ENCODE measurements at regions not wholly inside any gene's neighbourhood (a gene's known extent, or its start where the extent isn't known, plus 50 kb on each side); places are given as distances from the start of the nearest gene placed in this dataset.

DNA sequence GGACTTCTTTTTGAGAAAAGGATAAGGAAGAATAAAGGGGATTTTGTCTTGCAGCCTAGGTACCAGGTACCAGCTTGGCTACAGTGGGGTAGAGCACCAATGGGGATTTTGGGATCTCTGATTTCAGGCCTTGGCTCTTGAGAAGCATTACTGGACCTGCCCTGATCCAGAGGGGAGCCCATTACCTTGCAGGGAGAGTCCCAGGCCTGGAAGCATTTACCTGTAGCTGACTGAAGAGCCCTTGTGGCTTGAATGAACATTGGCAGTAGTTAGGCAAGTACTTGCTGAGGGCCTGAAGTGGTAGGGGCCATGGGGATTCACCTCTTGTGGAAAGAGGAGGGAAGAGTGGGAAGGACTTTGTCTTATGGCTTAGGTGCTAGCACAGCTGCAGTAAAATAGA lies 308.2 kb upstream of the FBXO33 start:
- TF ChIP-seq, protein P1, sequence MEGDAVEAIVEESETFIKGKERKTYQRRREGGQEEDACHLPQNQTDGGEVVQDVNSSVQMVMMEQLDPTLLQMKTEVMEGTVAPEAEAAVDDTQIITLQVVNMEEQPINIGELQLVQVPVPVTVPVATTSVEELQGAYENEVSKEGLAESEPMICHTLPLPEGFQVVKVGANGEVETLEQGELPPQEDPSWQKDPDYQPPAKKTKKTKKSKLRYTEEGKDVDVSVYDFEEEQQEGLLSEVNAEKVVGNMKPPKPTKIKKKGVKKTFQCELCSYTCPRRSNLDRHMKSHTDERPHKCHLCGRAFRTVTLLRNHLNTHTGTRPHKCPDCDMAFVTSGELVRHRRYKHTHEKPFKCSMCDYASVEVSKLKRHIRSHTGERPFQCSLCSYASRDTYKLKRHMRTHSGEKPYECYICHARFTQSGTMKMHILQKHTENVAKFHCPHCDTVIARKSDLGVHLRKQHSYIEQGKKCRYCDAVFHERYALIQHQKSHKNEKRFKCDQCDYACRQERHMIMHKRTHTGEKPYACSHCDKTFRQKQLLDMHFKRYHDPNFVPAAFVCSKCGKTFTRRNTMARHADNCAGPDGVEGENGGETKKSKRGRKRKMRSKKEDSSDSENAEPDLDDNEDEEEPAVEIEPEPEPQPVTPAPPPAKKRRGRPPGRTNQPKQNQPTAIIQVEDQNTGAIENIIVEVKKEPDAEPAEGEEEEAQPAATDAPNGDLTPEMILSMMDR (IDR thresholded peaks at IDR 0.05), result no peak
- no peak for TF ChIP-seq POLR2AphosphoS5 (IDR thresholded peaks at IDR 0.05; ENCODE audit: low read depth, low read length)
- TF ChIP-seq TCF7L2 (IDR thresholded peaks at IDR 0.05; ENCODE audit: low read depth, low read length), result no peak
- TF ChIP-seq SIN3A (IDR thresholded peaks at IDR 0.05; ENCODE audit: borderline replicate concordance, insufficient read depth, low read depth, low read length), result no peak
- TF ChIP-seq REST (IDR thresholded peaks at IDR 0.05; ENCODE audit: insufficient read depth in 1 of 2, low read depth in 2 of 2, low read length in 1 of 2), result no peak

Measured in Panc1 (cell line).